Epithelial cell of esophagus (primary cell): ENCODE measurements at regions not wholly inside any gene's neighbourhood (a gene's known extent, or its start where the extent isn't known, plus 50 kb on each side); places are given as distances from the start of the nearest gene placed in this dataset.

Experiments
- DNase-seq: peaks from one replicate; pipeline ENCODE4 v3.0.0; 2010; ENCODE audit warnings: low read depth
- H3K4me3 ChIP-seq: 2 replicates; pipeline ENCODE4 v1.5.1; 2011; ENCODE audit warnings: mild to moderate bottlenecking, low read length, control low read depth
- TF ChIP-seq, protein P1 (sequence below): IDR thresholded peaks from 2 replicates; pipeline ENCODE4 v1.5.1; 2011; ENCODE audit warnings: low read depth, mild to moderate bottlenecking, low read length, control low read depth, inconsistent platforms; ENCODE audit not compliant: insufficient read depth; ENCODE audit errors: missing control alignments

- DNase-seq = no peak
- H3K4me3 ChIP-seq = no peak overlapping the region
- TF ChIP-seq, protein P1, sequence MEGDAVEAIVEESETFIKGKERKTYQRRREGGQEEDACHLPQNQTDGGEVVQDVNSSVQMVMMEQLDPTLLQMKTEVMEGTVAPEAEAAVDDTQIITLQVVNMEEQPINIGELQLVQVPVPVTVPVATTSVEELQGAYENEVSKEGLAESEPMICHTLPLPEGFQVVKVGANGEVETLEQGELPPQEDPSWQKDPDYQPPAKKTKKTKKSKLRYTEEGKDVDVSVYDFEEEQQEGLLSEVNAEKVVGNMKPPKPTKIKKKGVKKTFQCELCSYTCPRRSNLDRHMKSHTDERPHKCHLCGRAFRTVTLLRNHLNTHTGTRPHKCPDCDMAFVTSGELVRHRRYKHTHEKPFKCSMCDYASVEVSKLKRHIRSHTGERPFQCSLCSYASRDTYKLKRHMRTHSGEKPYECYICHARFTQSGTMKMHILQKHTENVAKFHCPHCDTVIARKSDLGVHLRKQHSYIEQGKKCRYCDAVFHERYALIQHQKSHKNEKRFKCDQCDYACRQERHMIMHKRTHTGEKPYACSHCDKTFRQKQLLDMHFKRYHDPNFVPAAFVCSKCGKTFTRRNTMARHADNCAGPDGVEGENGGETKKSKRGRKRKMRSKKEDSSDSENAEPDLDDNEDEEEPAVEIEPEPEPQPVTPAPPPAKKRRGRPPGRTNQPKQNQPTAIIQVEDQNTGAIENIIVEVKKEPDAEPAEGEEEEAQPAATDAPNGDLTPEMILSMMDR = no peak
Measured at GRCh38 chr12:20268771-20269170, 99.6 kb upstream of the PDE3A start.

GRCh38 chr12:20269337-20270067, 98.8 kb upstream of the PDE3A start:
- no peak overlapping the region for H3K4me3 ChIP-seq
- TF ChIP-seq, protein P1 = no peak
- no peak for DNase-seq

DNA sequence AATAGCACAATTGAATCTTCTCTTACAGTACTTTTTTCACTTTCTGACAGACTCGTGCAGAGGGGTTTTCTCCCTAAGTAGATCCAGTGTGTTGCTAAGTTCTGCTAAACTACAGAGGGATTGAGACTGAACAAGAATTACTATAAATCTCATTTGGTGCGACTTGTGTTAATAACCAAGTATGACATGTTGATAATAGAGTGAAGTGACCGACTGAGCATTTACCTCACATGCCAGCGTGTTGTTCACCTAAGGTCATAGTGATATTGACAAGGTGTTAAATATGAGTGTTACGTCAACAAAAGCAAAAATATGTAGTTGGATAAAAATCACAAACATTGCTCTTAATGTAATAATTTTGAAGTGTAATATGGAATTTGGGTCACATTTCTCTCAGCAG, 97.8 kb upstream of the PDE3A start:
- no peak overlapping the region for H3K4me3 ChIP-seq
- TF ChIP-seq, protein P1 = no peak
- DNase-seq = no peak

DNA sequence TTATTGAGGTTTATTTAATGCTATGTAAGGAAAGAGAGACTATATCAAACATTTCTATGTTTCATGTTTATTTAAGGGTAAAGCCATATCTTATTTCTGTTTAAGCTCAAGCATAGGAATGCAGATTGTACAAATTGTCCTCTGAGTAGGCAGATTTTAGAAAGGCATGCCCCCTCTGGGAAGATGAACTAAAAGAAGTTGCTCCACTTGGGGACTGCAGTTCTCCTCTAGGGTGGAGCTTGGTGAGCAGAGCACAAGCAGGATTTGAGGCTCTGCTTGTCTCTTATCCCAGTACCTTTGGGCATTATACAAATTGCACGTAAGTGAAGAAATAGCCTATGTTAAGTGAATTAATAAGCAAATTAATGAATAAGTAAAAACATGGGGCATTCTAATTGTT, 96.2 kb upstream of the PDE3A start:
- no peak for DNase-seq

DNA sequence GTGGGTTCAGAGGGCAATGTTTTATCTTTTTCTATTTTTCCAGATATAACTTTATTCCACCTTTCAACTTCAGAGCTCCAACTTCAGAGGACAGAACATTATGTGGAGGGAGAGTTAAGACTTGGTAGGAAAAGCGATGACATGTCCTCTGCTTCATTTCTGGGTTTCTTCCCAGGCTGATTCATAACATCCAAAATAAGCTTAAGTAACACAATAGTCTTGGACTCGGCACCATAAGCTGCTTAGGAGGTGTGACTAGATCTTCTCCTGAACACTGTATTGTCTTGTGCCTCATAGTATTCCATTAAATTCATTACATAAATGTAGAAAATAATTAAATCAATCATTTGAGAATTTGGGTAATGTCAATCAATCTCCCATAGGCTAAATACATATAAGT, 95.5 kb upstream of the PDE3A start:
- H3K4me3 ChIP-seq = no peak overlapping the region
- TF ChIP-seq, protein P1 = no peak

More for the DNA sequence above, 96.2 kb upstream of the PDE3A start:
- TF ChIP-seq, protein P1 = no peak
- no peak overlapping the region for H3K4me3 ChIP-seq

GRCh38 chr12:20274008-20274407, 94.3 kb upstream of the PDE3A start:
- H3K4me3 ChIP-seq = no peak overlapping the region
- no peak for DNase-seq
- TF ChIP-seq, protein P1 = no peak

More for the DNA sequence above, 95.5 kb upstream of the PDE3A start:
- no peak for DNase-seq

DNA sequence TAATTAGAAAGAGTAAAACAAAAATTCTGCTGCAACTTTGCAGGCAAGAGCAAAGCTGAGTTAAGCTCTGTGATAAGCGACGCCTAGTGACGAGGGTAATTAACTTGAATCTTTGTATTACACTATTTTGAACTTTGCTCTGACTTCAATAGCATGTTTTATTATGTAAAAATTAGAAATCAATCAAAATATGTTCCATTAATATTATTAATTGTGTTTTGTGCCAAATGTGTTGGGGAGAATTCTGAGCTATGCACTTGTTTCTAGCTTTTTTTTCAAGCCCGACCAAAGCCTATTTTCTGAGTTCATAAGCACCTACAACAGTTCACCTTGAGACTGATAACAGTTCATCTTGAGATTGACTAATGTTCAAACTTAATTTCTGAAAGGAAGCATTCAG, 90.1 kb upstream of the PDE3A start:
- H3K4me3 ChIP-seq = no peak overlapping the region
- DNase-seq = no peak
- TF ChIP-seq, protein P1 = no peak
